ENCODE measurements at regions not wholly inside any gene's neighbourhood (a gene's known extent, or its start where the extent isn't known, plus 50 kb on each side); places are given as distances from the start of the nearest gene placed in this dataset.

DNA sequence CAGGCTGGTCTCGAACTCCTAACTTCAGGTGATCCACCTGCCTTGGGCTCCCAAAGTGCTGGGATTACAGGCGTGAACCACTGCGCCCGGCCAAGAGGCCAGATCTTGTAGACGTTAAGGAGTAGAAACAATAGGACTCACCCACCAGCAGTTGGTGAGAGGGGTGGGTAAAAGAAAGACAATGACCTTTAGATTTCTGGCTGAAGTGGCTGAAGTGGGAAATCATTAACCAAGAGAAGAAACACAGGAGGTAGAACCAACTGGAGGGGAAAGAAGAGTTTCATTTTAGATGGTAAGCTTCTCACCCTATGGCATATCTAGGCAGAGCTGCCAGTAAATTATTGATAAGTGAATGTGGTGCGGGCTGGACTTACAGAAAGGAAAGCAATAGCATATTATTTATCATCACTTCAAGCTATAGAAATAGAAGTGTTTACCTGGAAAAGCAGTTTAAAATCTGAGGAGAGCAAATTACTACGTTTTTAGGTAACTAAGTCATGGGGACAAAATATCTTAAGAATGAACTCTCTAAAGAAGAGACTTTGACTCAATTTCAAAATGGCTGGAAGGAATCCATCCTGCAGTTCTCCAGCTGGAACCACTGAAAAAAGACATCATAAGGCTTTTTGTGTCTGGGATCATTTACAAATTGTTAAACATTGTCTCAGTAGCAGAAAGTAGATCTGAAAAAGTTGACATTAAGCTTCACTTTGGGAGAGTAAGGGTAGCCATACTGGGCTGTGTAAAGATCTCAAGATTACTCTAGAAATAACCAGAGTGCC, 109.6 kb downstream of the ALDH8A1 start:
- H3K79me2 ChIP-seq (ENCODE audit: control insufficient read depth, insufficient read depth, low read length): no peaks in the 10 kb centered on the region
- POLR2A ChIA-PET: no interaction called here
- BruUV-seq (replicated peaks): no TSS peak
- peaks cover 0 to 5% of the 10 kb centered on the region in 2 experiments for H3K27me3 ChIP-seq (ENCODE audit: control insufficient read depth in 2 of 2, insufficient read depth in 2 of 2, low read length in 2 of 2)
- no peaks in the 10 kb centered on the region for H3K36me3 ChIP-seq (ENCODE audit: control insufficient read depth in 2 of 2, extremely low read depth in 1 of 2, insufficient read depth in 2 of 2, low read length in 2 of 2)
- dilution Hi-C loops (cut with MboI; ENCODE audit: extremely low pct_ligation_motif_present, low sequenced_read_pairs): no loop called here
- no peak overlapping the region for H3K9ac ChIP-seq (replicated peaks; ENCODE audit: extremely low read depth, insufficient read depth, low read length)
- H3K4me1 ChIP-seq (ENCODE audit: control insufficient read depth, extremely low read depth, insufficient read depth, low read length): no peaks in the 10 kb centered on the region
- H3K4me2 ChIP-seq (ENCODE audit: insufficient read depth, low read length): no peak overlapping the region
- no peak for TF ChIP-seq FOS (IDR thresholded peaks at IDR 0.05; ENCODE audit: borderline replicate concordance, insufficient read depth, low read length)
- no peak for TF ChIP-seq POLR2A (IDR thresholded peaks at IDR 0.05; ENCODE audit: low read depth, low read length)
- TF ChIP-seq, protein P1, sequence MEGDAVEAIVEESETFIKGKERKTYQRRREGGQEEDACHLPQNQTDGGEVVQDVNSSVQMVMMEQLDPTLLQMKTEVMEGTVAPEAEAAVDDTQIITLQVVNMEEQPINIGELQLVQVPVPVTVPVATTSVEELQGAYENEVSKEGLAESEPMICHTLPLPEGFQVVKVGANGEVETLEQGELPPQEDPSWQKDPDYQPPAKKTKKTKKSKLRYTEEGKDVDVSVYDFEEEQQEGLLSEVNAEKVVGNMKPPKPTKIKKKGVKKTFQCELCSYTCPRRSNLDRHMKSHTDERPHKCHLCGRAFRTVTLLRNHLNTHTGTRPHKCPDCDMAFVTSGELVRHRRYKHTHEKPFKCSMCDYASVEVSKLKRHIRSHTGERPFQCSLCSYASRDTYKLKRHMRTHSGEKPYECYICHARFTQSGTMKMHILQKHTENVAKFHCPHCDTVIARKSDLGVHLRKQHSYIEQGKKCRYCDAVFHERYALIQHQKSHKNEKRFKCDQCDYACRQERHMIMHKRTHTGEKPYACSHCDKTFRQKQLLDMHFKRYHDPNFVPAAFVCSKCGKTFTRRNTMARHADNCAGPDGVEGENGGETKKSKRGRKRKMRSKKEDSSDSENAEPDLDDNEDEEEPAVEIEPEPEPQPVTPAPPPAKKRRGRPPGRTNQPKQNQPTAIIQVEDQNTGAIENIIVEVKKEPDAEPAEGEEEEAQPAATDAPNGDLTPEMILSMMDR (IDR thresholded peaks at IDR 0.05; ENCODE audit: extremely low read depth in 1 of 2, insufficient read depth in 1 of 2, low read depth in 1 of 2, low read length in 2 of 2): no peak
- TF ChIP-seq, protein P2, sequence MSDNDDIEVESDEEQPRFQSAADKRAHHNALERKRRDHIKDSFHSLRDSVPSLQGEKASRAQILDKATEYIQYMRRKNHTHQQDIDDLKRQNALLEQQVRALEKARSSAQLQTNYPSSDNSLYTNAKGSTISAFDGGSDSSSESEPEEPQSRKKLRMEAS (IDR thresholded peaks at IDR 0.05; ENCODE audit: insufficient read depth, insufficient read length): no peak
- no peak for TF ChIP-seq EZH2 (IDR thresholded peaks at IDR 0.05; ENCODE audit: borderline replicate concordance, low read depth, low read length, severe bottlenecking)
- TF ChIP-seq POLR2AphosphoS5 (IDR thresholded peaks at IDR 0.05; ENCODE audit: insufficient read depth, low read depth, low read length): no peak
- TF ChIP-seq MYC (IDR thresholded peaks at IDR 0.05; ENCODE audit: low read depth, low read length): no peak
- TF ChIP-seq GATA2 (IDR thresholded peaks at IDR 0.05; ENCODE audit: insufficient read depth, insufficient read length, low read depth, low read length): no peak
- no peak for TF ChIP-seq JUN (IDR thresholded peaks at IDR 0.05; ENCODE audit: borderline replicate concordance, insufficient read depth, insufficient read length, low read depth)
- H3K9me3 ChIP-seq (replicated peaks; ENCODE audit: control insufficient read depth, insufficient read depth, low read length): no peaks in the 10 kb centered on the region
- H3K9me1 ChIP-seq (replicated peaks; ENCODE audit: control insufficient read depth, extremely low read depth, insufficient read depth, low read length): no peaks in the 10 kb centered on the region
- CTCF ChIA-PET: interaction anchor here (1.0 to 2.5 kb wide), 2 partner anchors 17 to 100 kb away, joined by 3 to 9 read pairs; no protein-coding TSS in a partner anchor
- H3K27ac ChIP-seq (ENCODE audit: insufficient read depth, low read depth, low read length): no peak overlapping the region
- intact Hi-C loops (cut with micrococcal nuclease): no loop called here
- H2AFZ ChIP-seq (ENCODE audit: low read depth, low read length): no peak overlapping the region
- H4K20me1 ChIP-seq (replicated peaks; ENCODE audit: control insufficient read depth, extremely low read depth, insufficient read depth, low read length): no peaks in the 10 kb centered on the region
- no peak overlapping the region for H3K4me3 ChIP-seq (replicated peaks in 1 of 3; ENCODE audit: insufficient read depth in 1 of 3, low read depth in 1 of 3, low read length in 3 of 3)
- FAIRE-seq (no peak), DNase-seq (ENCODE audit: low read depth, low spot score) (no peak)

Data from endothelial cell of umbilical vein (primary cell).